WERI-Rb-1 (cell line): ENCODE measurements at regions not wholly inside any gene's neighbourhood (a gene's known extent, or its start where the extent isn't known, plus 50 kb on each side); places are given as distances from the start of the nearest gene placed in this dataset.

Source experiments
- DNase-seq: peaks from one replicate; pipeline ENCODE4 v3.0.0-alpha.2; 2020
- H3K27ac ChIP-seq: fragments of 250-450 bp; sonication (Bioruptor Pico); 2 replicates; pipeline ENCODE4 v1.5.1; 2020; ENCODE audit warnings: mild to moderate bottlenecking, moderate library complexity
- H3K27me3 ChIP-seq: fragments of 250-450 bp; sonication (Bioruptor Pico); 2 replicates; pipeline ENCODE4 v1.5.1; 2021; ENCODE audit warnings: mild to moderate bottlenecking, low read depth, moderate library complexity; ENCODE audit not compliant: insufficient read depth, severe bottlenecking
- H3K36me3 ChIP-seq: fragments of 250-450 bp; sonication (Bioruptor Pico); 2 replicates; pipeline ENCODE4 v1.5.1; 2020; ENCODE audit warnings: mild to moderate bottlenecking, moderate library complexity
- H3K4me3 ChIP-seq: 2 replicates; pipeline ENCODE4 v1.5.1; 2011; ENCODE audit warnings: low read depth, mild to moderate bottlenecking, control low read depth, low read length
- H3K9me3 ChIP-seq: fragments of 250-450 bp; sonication (Bioruptor Pico); 2 replicates; pipeline ENCODE4 v1.5.1; 2021; ENCODE audit warnings: mild to moderate bottlenecking, moderate library complexity; ENCODE audit not compliant: severe bottlenecking
- CTCF ChIP-seq: IDR thresholded peaks from 2 replicates; pipeline ENCODE4 v1.5.1; 2011; ENCODE audit warnings: low read depth, mild to moderate bottlenecking, control low read depth, inconsistent platforms, low read length

GRCh38 chr10:21463436-21463835, 62.0 kb downstream of the SKIDA1 start:
- DNase-seq = no peak
- no peaks in the 10 kb centered on the region for H3K27me3 ChIP-seq
- no peaks in the 10 kb centered on the region for H3K36me3 ChIP-seq
- no peak overlapping the region for H3K4me3 ChIP-seq
- TF ChIP-seq CTCF = no peak
- H3K27ac ChIP-seq = no peak overlapping the region
- no peaks in the 10 kb centered on the region for H3K9me3 ChIP-seq

- Histone ChIP-seq H3K9me3 (no peaks in the 10 kb centered on the region), H3K4me3 (no peak overlapping the region), H3K27ac (no peak overlapping the region), H3K36me3 (no peaks in the 10 kb centered on the region), H3K27me3 (no peaks in the 10 kb centered on the region)
- TF ChIP-seq CTCF = no peak
- DNase-seq = no peak
These were observed 67.2 kb downstream of the SKIDA1 start for GRCh38 chr10:21458126-21458871.

GRCh38 chr10:21456160-21456559, 69.3 kb downstream of the SKIDA1 start:
- Histone ChIP-seq H3K4me3 (no peak overlapping the region), H3K27ac (no peak overlapping the region), H3K27me3 (no peaks in the 10 kb centered on the region), H3K9me3 (no peaks in the 10 kb centered on the region), H3K36me3 (no peaks in the 10 kb centered on the region)
- no peak for DNase-seq
- no peak for TF ChIP-seq CTCF

DNA sequence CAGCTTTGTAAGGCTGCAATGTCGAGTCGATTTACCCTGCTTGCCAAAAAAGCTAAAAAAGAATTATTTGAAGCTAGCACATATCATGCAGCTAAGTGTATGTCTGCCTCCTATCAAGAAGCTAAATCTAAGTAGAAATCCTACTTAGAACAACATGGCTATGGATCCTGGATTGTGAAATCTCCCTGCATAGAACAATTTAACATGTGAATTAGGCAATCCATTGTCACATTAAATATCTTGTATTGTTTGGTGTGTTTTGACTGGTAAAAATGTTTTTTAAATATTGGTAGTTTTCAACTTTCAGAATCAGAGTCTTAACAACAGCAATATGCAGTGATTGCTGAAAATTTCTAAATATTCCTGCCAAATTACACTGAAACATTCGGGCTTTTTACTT, 73.3 kb downstream of the SKIDA1 start:
- no peaks in the 10 kb centered on the region for H3K36me3 ChIP-seq
- no peaks in the 10 kb centered on the region for H3K9me3 ChIP-seq
- no peak overlapping the region for H3K27ac ChIP-seq
- no peak for DNase-seq
- TF ChIP-seq CTCF = no peak
- H3K4me3 ChIP-seq = no peak overlapping the region
- no peaks in the 10 kb centered on the region for H3K27me3 ChIP-seq

DNA sequence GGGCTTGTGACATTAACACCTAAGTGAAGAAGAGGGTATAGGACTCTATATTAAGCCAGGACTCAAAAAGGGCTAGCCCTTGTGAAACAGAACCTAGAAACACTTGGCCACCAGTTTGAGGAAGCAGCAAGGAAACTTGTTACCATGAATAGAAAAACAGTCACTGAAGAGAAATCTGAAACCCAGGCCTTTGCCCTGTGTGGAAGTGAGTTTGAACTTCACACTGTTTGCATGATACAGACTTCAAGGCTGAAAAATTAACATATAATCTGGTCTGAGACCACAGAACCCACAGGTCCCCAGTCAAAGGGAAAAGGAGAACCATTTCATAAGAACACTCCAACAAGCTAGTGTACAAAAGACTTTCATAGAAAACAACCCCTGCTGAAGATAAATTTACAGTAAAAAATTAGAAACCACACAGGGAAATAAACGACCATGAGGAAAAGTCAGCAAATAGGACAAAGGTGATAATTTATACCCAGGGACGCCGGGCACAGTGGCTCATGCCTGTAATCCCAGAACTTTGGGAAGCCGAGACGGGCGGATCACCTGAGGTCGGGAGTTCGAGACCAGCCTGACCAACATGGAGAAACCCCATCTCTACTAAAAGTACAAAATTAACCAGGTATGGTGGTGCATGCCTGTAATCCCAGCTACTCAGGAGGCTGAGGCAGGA, 76.1 kb downstream of the SKIDA1 start:
- Histone ChIP-seq H3K27ac (no peak overlapping the region), H3K9me3 (no peaks in the 10 kb centered on the region), H3K27me3 (no peaks in the 10 kb centered on the region), H3K36me3 (no peaks in the 10 kb centered on the region), H3K4me3 (no peak overlapping the region)
- TF ChIP-seq CTCF = no peak
- DNase-seq = no peak

GRCh38 chr10:21445163-21445562, 80.3 kb downstream of the SKIDA1 start:
- Histone ChIP-seq H3K9me3 (no peaks in the 10 kb centered on the region), H3K36me3 (no peaks in the 10 kb centered on the region), H3K27me3 (no peaks in the 10 kb centered on the region), H3K27ac (no peak overlapping the region), H3K4me3 (no peak overlapping the region)
- TF ChIP-seq CTCF = no peak
- DNase-seq = no peak
